H1 (cell line): ENCODE measurements at regions not wholly inside any gene's neighbourhood (a gene's known extent, or its start where the extent isn't known, plus 50 kb on each side); places are given as distances from the start of the nearest gene placed in this dataset.

Source experiments
- CTCF ChIA-PET: fragments of 300-600 bp; sonication (Branson Sonifier 250); formaldehyde crosslinking; loops from one replicate; lab custom pipeline; 2021; ENCODE audit not compliant: partially characterized antibody; lab: Charles Lee
- POLR2A ChIA-PET: fragments of 300-600 bp; sonication (Branson Sonifier 250); formaldehyde crosslinking; loops from one replicate; lab custom pipeline; 2021; ENCODE audit warnings: inconsistent platforms; ENCODE audit not compliant: partially characterized antibody; lab: Charles Lee
- DNase-seq, 2 experiments: peaks; one replicate each; pipeline versions ENCODE4 v3.0.0 to v3.0.0-alpha.2; 2010 to 2022; ENCODE audit warnings: low spot score in 2 of 2, low read depth in 1 of 2, mixed read lengths in 1 of 2
- FAIRE-seq: peaks from 2 replicates; lab custom pipeline; 2011; peaks lifted over from hg19 to GRCh38; lab: Jason Lieb, UNC
- H2AFZ ChIP-seq: 2 replicates; pipeline ENCODE4 v1.8.1; 2012; ENCODE audit warnings: low read length, inconsistent platforms
- H2AK5ac ChIP-seq: 2 replicates; pipeline ENCODE4 v1.6.1; 2013; ENCODE audit warnings: low read depth, low read length
- H2BK120ac ChIP-seq: replicated peaks from 2 replicates; pipeline ENCODE3; 2013; ENCODE audit warnings: low read depth, low read length, inconsistent platforms
- H2BK12ac ChIP-seq: 2 replicates; pipeline ENCODE4 v1.6.1; 2013; ENCODE audit warnings: low read depth, low read length
- H2BK15ac ChIP-seq: 2 replicates; pipeline ENCODE4 v1.6.1; 2013; ENCODE audit warnings: low read length
- H2BK20ac ChIP-seq: 2 replicates; pipeline ENCODE4 v1.6.1; 2013; ENCODE audit warnings: low read length
- H2BK5ac ChIP-seq: 2 replicates; pipeline ENCODE4 v1.6.1; 2013; ENCODE audit warnings: low read depth, low read length
- H3K14ac ChIP-seq: 2 replicates; pipeline ENCODE4 v1.6.1; 2013; ENCODE audit warnings: inconsistent platforms; ENCODE audit not compliant: insufficient read length
- H3K18ac ChIP-seq: 2 replicates; pipeline ENCODE4 v1.6.1; 2013; ENCODE audit warnings: low read length; ENCODE audit errors: extremely low read depth
- H3K23ac ChIP-seq: 2 replicates; pipeline ENCODE4 v1.6.1; 2013; ENCODE audit warnings: inconsistent platforms; ENCODE audit not compliant: insufficient read length
- H3K23me2 ChIP-seq: 2 replicates; pipeline ENCODE4 v1.6.1; 2013; ENCODE audit warnings: low read depth, low read length
- H3K27ac ChIP-seq: 2 replicates; pipeline ENCODE4 v1.6.1; 2011; ENCODE audit warnings: low read depth, low read length, inconsistent platforms
- H3K27me3 ChIP-seq, 4 experiments: replicated peaks in 1 of 4; 1 replicate in 1 of 4; 2 replicates in 3 of 4; pipeline versions ENCODE4 v1.6.1 to v1.8.1; 2011 to 2013; ENCODE audit warnings: low read length in 3 of 4, mild to moderate bottlenecking in 3 of 4, inconsistent platforms in 2 of 4, mixed read lengths in 2 of 4, moderate library complexity in 1 of 4; ENCODE audit not compliant: control insufficient read depth in 3 of 4, insufficient read depth in 3 of 4; ENCODE audit errors: extremely low read depth in 1 of 4
- H3K36me3 ChIP-seq, 4 experiments: 2 replicates each; pipeline versions ENCODE4 v1.6.1 to v1.8.1; 2011 to 2013; ENCODE audit warnings: mild to moderate bottlenecking in 4 of 4, low read length in 3 of 4, moderate library complexity in 2 of 4, control low read depth in 1 of 4, inconsistent platforms in 1 of 4; ENCODE audit not compliant: insufficient read depth in 4 of 4, control insufficient read depth in 2 of 4
- H3K4ac ChIP-seq: replicated peaks from 2 replicates; pipeline ENCODE3; 2013; ENCODE audit warnings: low read length, low read depth, mixed read lengths, inconsistent platforms; ENCODE audit not compliant: insufficient read length
- H3K4me1 ChIP-seq, 4 experiments: replicated peaks in 1 of 4; 1 replicate in 1 of 4; 2 replicates in 3 of 4; pipeline versions ENCODE4 v1.6.1 to v1.8.1; 2011 to 2013; ENCODE audit warnings: low read length in 3 of 4, inconsistent platforms in 2 of 4, mixed read lengths in 1 of 4; ENCODE audit not compliant: insufficient read depth in 4 of 4, control insufficient read depth in 3 of 4
- H3K4me2 ChIP-seq, 2 experiments: 2 replicates each; pipeline versions ENCODE4 v1.6.1 to v1.8.1; 2011 to 2013; ENCODE audit warnings: low read depth in 2 of 2, low read length in 2 of 2, control low read depth in 1 of 2, inconsistent platforms in 1 of 2, mild to moderate bottlenecking in 1 of 2; ENCODE audit not compliant: insufficient read depth in 1 of 2
- H3K4me3 ChIP-seq, 4 experiments: fragments of 200-600, 300-600 bp in 1 of 4; sonication (generic), shearing (Covaris generic), sonication (Bioruptor Twin) in 1 of 4; 2 replicates each; pipeline versions ENCODE4 v1.5.1 to v1.8.1; 2011 to 2016; ENCODE audit warnings: low read length in 4 of 4, low read depth in 3 of 4, control low read depth in 2 of 4, inconsistent platforms in 2 of 4, mild to moderate bottlenecking in 2 of 4, mixed read lengths in 1 of 4, moderate library complexity in 1 of 4; ENCODE audit not compliant: insufficient read depth in 2 of 4; ENCODE audit errors: extremely low read depth in 1 of 4
- H3K56ac ChIP-seq: replicated peaks from 2 replicates; pipeline ENCODE3; 2013; ENCODE audit warnings: low read depth, mild to moderate bottlenecking, mixed read lengths, low read length, inconsistent platforms; ENCODE audit not compliant: insufficient read length
- H3K79me1 ChIP-seq: 2 replicates; pipeline ENCODE4 v1.6.1; 2013; ENCODE audit warnings: low read depth, low read length, control low read depth
- H3K79me2 ChIP-seq, 2 experiments: 2 replicates each; pipeline versions ENCODE4 v1.6.1 to v1.8.1; 2012 to 2013; ENCODE audit warnings: low read length in 2 of 2, mild to moderate bottlenecking in 2 of 2, inconsistent platforms in 1 of 2; ENCODE audit not compliant: insufficient read depth in 2 of 2, control insufficient read depth in 1 of 2
- H3K9ac ChIP-seq, 4 experiments: replicated peaks in 1 of 4; 1 replicate in 1 of 4; 2 replicates in 3 of 4; pipeline versions ENCODE4 v1.6.1 to v1.8.1; 2011 to 2013; ENCODE audit warnings: low read depth in 3 of 4, low read length in 3 of 4, control low read depth in 2 of 4, mild to moderate bottlenecking in 2 of 4, moderate library complexity in 2 of 4, inconsistent platforms in 1 of 4; ENCODE audit errors: extremely low read depth in 1 of 4
- H3K9me3 ChIP-seq, 2 experiments: 2 replicates each; pipeline versions ENCODE4 v1.6.1 to v1.8.1; 2012 to 2013; ENCODE audit warnings: mild to moderate bottlenecking in 2 of 2, moderate library complexity in 2 of 2, control low read depth in 1 of 2, inconsistent platforms in 1 of 2, low read depth in 1 of 2, low read length in 1 of 2, mixed read lengths in 1 of 2; ENCODE audit not compliant: insufficient read depth in 2 of 2
- H4K20me1 ChIP-seq, 2 experiments: replicated peaks in 1 of 2; 2 replicates each; pipeline versions ENCODE3 to v1.8.1; 2011 to 2013; ENCODE audit warnings: inconsistent platforms in 2 of 2, low read length in 2 of 2, mild to moderate bottlenecking in 1 of 2; ENCODE audit not compliant: insufficient read depth in 2 of 2, control insufficient read depth in 1 of 2
- H4K5ac ChIP-seq: 2 replicates; pipeline ENCODE4 v1.6.1; 2013; ENCODE audit warnings: low read length, low read depth, mixed read lengths, inconsistent platforms; ENCODE audit not compliant: insufficient read length
- H4K8ac ChIP-seq: 2 replicates; pipeline ENCODE4 v1.8.0; 2013; ENCODE audit warnings: mild to moderate bottlenecking, moderate library complexity, low read length, inconsistent platforms; ENCODE audit not compliant: insufficient read depth; ENCODE audit errors: extremely low read depth
- H4K91ac ChIP-seq: replicated peaks from 2 replicates; pipeline ENCODE3; 2013; ENCODE audit warnings: low read length, mixed read lengths, inconsistent platforms; ENCODE audit not compliant: insufficient read length
- BACH1 ChIP-seq: IDR thresholded peaks from 2 replicates; pipeline ENCODE4 v1.6.1; 2012; ENCODE audit warnings: low read length, improper control_type of control experiment
- CBX8 ChIP-seq: fragments of 300-800, 300-1000 bp; sonication (generic); IDR thresholded peaks from 2 replicates; pipeline ENCODE4 v1.7.1; 2016; ENCODE audit warnings: low read depth, low read length, borderline replicate concordance
- EP300 ChIP-seq, 2 experiments: IDR thresholded peaks; 1 replicate in 1 of 2; 2 replicates in 1 of 2; pipeline ENCODE4 v1.6.1; 2011 to 2012; ENCODE audit warnings: low read depth in 2 of 2, low read length in 2 of 2, mild to moderate bottlenecking in 2 of 2, borderline replicate concordance in 1 of 2, inconsistent platforms in 1 of 2, moderate library complexity in 1 of 2
- JUN ChIP-seq: IDR thresholded peaks from 2 replicates; pipeline ENCODE4 v1.6.1; 2011; ENCODE audit warnings: low read depth, mild to moderate bottlenecking, improper control_type of control experiment, low read length
- JUND ChIP-seq: IDR thresholded peaks from 2 replicates; pipeline ENCODE4 v1.6.1; 2011; ENCODE audit warnings: mild to moderate bottlenecking, improper control_type of control experiment, low read length
- MAFK ChIP-seq: IDR thresholded peaks from 2 replicates; pipeline ENCODE4 v1.6.1; 2012; ENCODE audit warnings: low read depth, mild to moderate bottlenecking, improper control_type of control experiment, low read length
- RFX5 ChIP-seq: IDR thresholded peaks from 2 replicates; pipeline ENCODE4 v1.6.1; 2011; ENCODE audit warnings: low read depth, low read length, improper control_type of control experiment, borderline replicate concordance
- SP2 ChIP-seq: IDR thresholded peaks from 2 replicates; pipeline ENCODE4 v1.6.1; 2012; ENCODE audit warnings: mild to moderate bottlenecking, low read length, inconsistent platforms
- SP4 ChIP-seq: IDR thresholded peaks from 2 replicates; pipeline ENCODE4 v1.6.1; 2012; ENCODE audit warnings: low read length, inconsistent platforms
- whole genome bisulfite sequencing, 2 experiments: shearing (Covaris generic) in 1 of 2; methylation state at CpG; one replicate each; pipeline versions ENCODE4 v1.1.6 to v1.1.7; 2013 to 2015; ENCODE audit warnings: low lambda C conversion rate in 2 of 2, mixed read lengths in 2 of 2, inconsistent platforms in 1 of 2, low coverage in 1 of 2, missing lambda C conversion rate in 1 of 2; ENCODE audit not compliant: insufficient replicate concordance in 2 of 2, insufficient coverage in 1 of 2, insufficient read length in 1 of 2; ENCODE audit errors: extremely low coverage in 1 of 2, missing lambda C conversion rate in 1 of 2; 5-methylcytosine and 5-hydroxymethylcytosine counted together
- TF ChIP-seq, protein P1 (sequence below): IDR thresholded peaks from 2 replicates; pipeline ENCODE4 v1.6.1; 2012; ENCODE audit warnings: inconsistent platforms
- TF ChIP-seq, protein P2 (sequence below): IDR thresholded peaks from 2 replicates; pipeline ENCODE4 v1.6.1; 2011; ENCODE audit warnings: low read length, improper control_type of control experiment

DNA sequence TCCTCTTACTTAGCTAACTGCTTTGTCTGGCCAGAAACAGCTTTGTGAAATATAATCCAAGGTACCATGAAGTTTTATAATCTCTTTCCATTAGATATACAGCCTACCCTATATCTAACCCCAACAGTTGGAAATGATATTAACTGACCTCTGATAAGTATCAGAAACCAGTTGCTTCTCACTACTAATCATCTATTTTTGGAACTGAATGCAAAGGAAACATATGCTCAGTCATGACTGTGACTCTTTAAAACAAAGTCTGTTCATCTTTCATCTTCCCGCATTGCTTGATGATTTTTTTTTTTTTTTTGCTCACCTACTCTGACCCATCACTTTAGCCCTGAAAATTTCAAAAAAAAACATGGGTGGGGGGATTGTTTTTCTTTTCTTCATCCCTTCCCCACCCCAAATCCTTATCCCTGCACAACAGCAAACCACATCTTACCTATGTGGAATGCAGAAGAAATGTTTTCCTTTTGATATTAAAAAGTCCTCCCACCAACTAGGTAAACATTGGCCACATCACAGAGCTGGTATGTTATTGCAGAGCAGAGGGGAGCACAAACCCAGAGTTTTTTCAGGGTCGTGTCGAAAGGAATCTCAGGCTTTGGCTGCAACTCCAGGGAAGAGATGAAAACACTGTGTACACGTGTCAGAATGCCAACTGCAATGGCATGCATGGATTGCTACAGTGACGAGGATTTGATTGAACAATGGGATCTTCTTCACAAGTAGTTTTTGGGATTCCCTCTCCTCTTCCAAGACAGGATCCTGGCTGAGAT lies 137.3 kb downstream of the SLC30A10 start:
- no peak overlapping the region for H4K91ac ChIP-seq
- DNase-seq, result no peak
- no peak overlapping the region for H3K4ac ChIP-seq
- H2AFZ ChIP-seq, result peak overlapping the region; percentile 84; the same call in 1 of the 2 replicates
- no peak overlapping the region for H2BK5ac ChIP-seq
- H2BK12ac ChIP-seq, result no peak overlapping the region
- H3K9ac ChIP-seq, result no peak overlapping the region
- H4K5ac ChIP-seq, result no peak overlapping the region
- H2BK120ac ChIP-seq, result no peak overlapping the region
- no peak overlapping the region for H2AK5ac ChIP-seq
- H3K23me2 ChIP-seq, result no peaks in the 10 kb centered on the region; the same call in 1 of the 2 replicates
- no peaks in the 10 kb centered on the region for H3K36me3 ChIP-seq
- H3K14ac ChIP-seq, result no peak overlapping the region
- no peak overlapping the region for H2BK20ac ChIP-seq
- no peaks in the 10 kb centered on the region for H3K79me1 ChIP-seq
- H4K8ac ChIP-seq, result no peak overlapping the region
- no peak for FAIRE-seq
- ChIA-PET CTCF (interaction anchor here (1.2 kb wide), 1 partner anchor 29 kb away, joined by 4 read pairs; no protein-coding TSS in a partner anchor), POLR2A (no interaction called here)
- no peak overlapping the region for H3K56ac ChIP-seq
- no peaks in the 10 kb centered on the region for H3K27me3 ChIP-seq
- no peaks in the 10 kb centered on the region for H3K4me1 ChIP-seq
- no peak overlapping the region for H3K18ac ChIP-seq
- H3K9me3 ChIP-seq, result no peaks in the 10 kb centered on the region
- H3K4me2 ChIP-seq, result no peak overlapping the region
- no peak overlapping the region for H3K27ac ChIP-seq
- H2BK15ac ChIP-seq, result no peak overlapping the region
- WGBS, 2 experiments, result 67% methylated on average over 5 of the region's 5 CpGs; no CpG with 5 or more reads in 1 of the 2 experiments
- H3K23ac ChIP-seq, result no peak overlapping the region
- no peaks in the 10 kb centered on the region for H4K20me1 ChIP-seq
- H3K79me2 ChIP-seq, result no peaks in the 10 kb centered on the region
- no peak overlapping the region for H3K4me3 ChIP-seq
- TF ChIP-seq, protein P1, sequence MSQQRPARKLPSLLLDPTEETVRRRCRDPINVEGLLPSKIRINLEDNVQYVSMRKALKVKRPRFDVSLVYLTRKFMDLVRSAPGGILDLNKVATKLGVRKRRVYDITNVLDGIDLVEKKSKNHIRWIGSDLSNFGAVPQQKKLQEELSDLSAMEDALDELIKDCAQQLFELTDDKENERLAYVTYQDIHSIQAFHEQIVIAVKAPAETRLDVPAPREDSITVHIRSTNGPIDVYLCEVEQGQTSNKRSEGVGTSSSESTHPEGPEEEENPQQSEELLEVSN, result no peak
- TF ChIP-seq JUN (no peak), RFX5 (no peak), EP300 (IDR thresholded peaks at IDR 0.05; ENCODE audit: borderline replicate concordance in 1 of 2, low read depth in 2 of 2, low read length in 2 of 2) (no peak), BACH1 (no peak), SP2 (no peak), JUND (no peak), SP4 (no peak), CBX8 (no peak), MAFK (no peak)
- TF ChIP-seq, protein P2, sequence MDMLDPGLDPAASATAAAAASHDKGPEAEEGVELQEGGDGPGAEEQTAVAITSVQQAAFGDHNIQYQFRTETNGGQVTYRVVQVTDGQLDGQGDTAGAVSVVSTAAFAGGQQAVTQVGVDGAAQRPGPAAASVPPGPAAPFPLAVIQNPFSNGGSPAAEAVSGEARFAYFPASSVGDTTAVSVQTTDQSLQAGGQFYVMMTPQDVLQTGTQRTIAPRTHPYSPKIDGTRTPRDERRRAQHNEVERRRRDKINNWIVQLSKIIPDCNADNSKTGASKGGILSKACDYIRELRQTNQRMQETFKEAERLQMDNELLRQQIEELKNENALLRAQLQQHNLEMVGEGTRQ, result no peak
- TF ChIP-seq, all 59 proteins: peak for 0
